OCI-LY7 (cell line): ENCODE measurements at regions not wholly inside any gene's neighbourhood (a gene's known extent, or its start where the extent isn't known, plus 50 kb on each side); places are given as distances from the start of the nearest gene placed in this dataset.

ENCODE experiments used
- BruUV-seq: library from RNA; stranded (reverse); fragments of 400-500 nt; replicated peaks from 2 replicates; lab custom pipeline; 2021; lab: Mats Ljungman, UMichigan
- CTCF ChIA-PET: fragments of 300-600 bp; sonication (Branson Sonifier 250); formaldehyde crosslinking; loops from one replicate; lab custom pipeline; 2022; ENCODE audit warnings: antibody characterized with exemption; ENCODE audit not compliant: unreplicated experiment; lab: Charles Lee
- POLR2A ChIA-PET: fragments of 300-600 bp; sonication (Branson Sonifier 250); formaldehyde crosslinking; loops from one replicate; lab custom pipeline; 2022; ENCODE audit warnings: antibody characterized with exemption; lab: Charles Lee
- DNase-seq: peaks from one replicate; pipeline ENCODE4 v3.0.0-alpha.2; 2015; ENCODE audit warnings: low spot score
- H2AFZ ChIP-seq: fragments of 200-600 bp; sonication (generic), shearing (Covaris generic); 2 replicates; pipeline ENCODE4 v1.6.1; 2014; ENCODE audit warnings: mild to moderate bottlenecking, antibody characterized with exemption, low read length, moderate library complexity
- H3K27ac ChIP-seq: fragments of 200-600 bp; sonication (generic); 2 replicates; pipeline ENCODE4 v1.5.1; 2014; ENCODE audit warnings: mixed run types, low read depth, mild to moderate bottlenecking, moderate library complexity, low read length, inconsistent platforms; ENCODE audit not compliant: poor library complexity, severe bottlenecking
- H3K36me3 ChIP-seq: fragments of 200-600 bp; sonication (generic); 2 replicates; pipeline ENCODE4 v1.6.1; 2014; ENCODE audit warnings: mild to moderate bottlenecking, antibody characterized with exemption, low read length, moderate library complexity, mixed read lengths; ENCODE audit not compliant: insufficient read depth
- H3K4me1 ChIP-seq: fragments of 200-600 bp; sonication (generic); 2 replicates; pipeline ENCODE4 v1.5.1; 2014; ENCODE audit warnings: mild to moderate bottlenecking, low read length; ENCODE audit not compliant: insufficient read depth, poor library complexity, severe bottlenecking
- H3K4me2 ChIP-seq: fragments of 200-600 bp; sonication (generic); 2 replicates; pipeline ENCODE4 v1.6.1; 2014; ENCODE audit warnings: mild to moderate bottlenecking, low read length
- H3K4me3 ChIP-seq: fragments of 200-600 bp; sonication (generic); 2 replicates; pipeline ENCODE4 v1.5.1; 2014; ENCODE audit warnings: mild to moderate bottlenecking, low read depth, low read length; ENCODE audit not compliant: poor library complexity, severe bottlenecking
- H3K79me2 ChIP-seq: fragments of 200-600 bp; sonication (generic); 2 replicates; pipeline ENCODE4 v1.6.1; 2016; ENCODE audit warnings: low read depth, mild to moderate bottlenecking, low read length, moderate library complexity, mixed read lengths; ENCODE audit not compliant: insufficient read depth
- H3K9me2 ChIP-seq: fragments of 200-600 bp; sonication (generic); 2 replicates; pipeline ENCODE4 v1.6.1; 2016; ENCODE audit warnings: mild to moderate bottlenecking, low read length, mixed read lengths; ENCODE audit not compliant: insufficient read depth
- H3K9me3 ChIP-seq: fragments of 200-600 bp; sonication (generic); 2 replicates; pipeline ENCODE4 v1.6.1; 2014; ENCODE audit warnings: mild to moderate bottlenecking, mixed run types, low read length, mixed read lengths
- H4K20me1 ChIP-seq: fragments of 200-600 bp; sonication (generic); 2 replicates; pipeline ENCODE4 v1.6.1; 2014; ENCODE audit warnings: mild to moderate bottlenecking, antibody characterized with exemption, low read length, moderate library complexity, mixed read lengths; ENCODE audit not compliant: insufficient read depth
- EZH2phosphoT487 ChIP-seq: fragments of 200-600 bp; sonication (generic); IDR thresholded peaks from 2 replicates; pipeline ENCODE4 v1.6.1; 2018; ENCODE audit warnings: low read depth, borderline replicate concordance, mild to moderate bottlenecking, mixed run types, antibody characterized with exemption, low read length, moderate library complexity, mixed read lengths
- intact Hi-C: fragments of 100-400 bp; cut with micrococcal nuclease; formaldehyde crosslinking; loops from one replicate; pipeline ENCODE4 v1.10.0; 2022; ENCODE audit not compliant: unreplicated experiment
- TF ChIP-seq, protein P1 (sequence below): fragments of 200-600 bp; sonication (generic); conservative IDR thresholded peaks from 2 replicates; pipeline ENCODE4 v1.5.1; 2014; ENCODE audit warnings: mild to moderate bottlenecking, antibody characterized with exemption, low read length, moderate library complexity, mixed read lengths

DNA sequence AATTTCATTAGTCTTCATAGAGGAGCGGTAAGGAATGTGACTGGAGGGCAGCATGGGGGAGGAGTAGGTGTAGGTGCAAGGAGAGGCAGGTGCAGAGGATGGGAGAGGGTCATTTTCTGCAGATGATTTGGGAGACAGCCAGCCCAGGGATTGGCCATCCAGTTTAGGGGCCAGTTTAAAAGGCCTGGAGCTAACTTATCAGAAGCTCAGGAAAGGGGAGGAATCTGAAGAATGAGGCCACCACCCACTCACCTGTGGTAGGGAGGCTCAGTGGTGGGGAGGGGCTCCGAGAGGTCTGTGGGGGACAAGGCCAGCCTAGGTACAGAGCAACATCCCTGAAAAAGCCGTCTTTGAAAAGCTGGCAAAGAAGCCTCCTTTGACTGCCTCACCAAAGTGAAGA is 110.8 kb upstream of the TMEM45B start:
- H3K27ac ChIP-seq = no peak overlapping the region
- no peaks in the 10 kb centered on the region for H4K20me1 ChIP-seq
- no peaks in the 10 kb centered on the region for H3K79me2 ChIP-seq
- no peak overlapping the region for H2AFZ ChIP-seq
- H3K9me2 ChIP-seq = no peaks in the 10 kb centered on the region
- intact Hi-C loops = no loop called here
- H3K4me2 ChIP-seq = no peak overlapping the region
- no peaks in the 10 kb centered on the region for H3K9me3 ChIP-seq
- no peaks in the 10 kb centered on the region for H3K4me1 ChIP-seq
- DNase-seq = no peak
- TF ChIP-seq, protein P1, sequence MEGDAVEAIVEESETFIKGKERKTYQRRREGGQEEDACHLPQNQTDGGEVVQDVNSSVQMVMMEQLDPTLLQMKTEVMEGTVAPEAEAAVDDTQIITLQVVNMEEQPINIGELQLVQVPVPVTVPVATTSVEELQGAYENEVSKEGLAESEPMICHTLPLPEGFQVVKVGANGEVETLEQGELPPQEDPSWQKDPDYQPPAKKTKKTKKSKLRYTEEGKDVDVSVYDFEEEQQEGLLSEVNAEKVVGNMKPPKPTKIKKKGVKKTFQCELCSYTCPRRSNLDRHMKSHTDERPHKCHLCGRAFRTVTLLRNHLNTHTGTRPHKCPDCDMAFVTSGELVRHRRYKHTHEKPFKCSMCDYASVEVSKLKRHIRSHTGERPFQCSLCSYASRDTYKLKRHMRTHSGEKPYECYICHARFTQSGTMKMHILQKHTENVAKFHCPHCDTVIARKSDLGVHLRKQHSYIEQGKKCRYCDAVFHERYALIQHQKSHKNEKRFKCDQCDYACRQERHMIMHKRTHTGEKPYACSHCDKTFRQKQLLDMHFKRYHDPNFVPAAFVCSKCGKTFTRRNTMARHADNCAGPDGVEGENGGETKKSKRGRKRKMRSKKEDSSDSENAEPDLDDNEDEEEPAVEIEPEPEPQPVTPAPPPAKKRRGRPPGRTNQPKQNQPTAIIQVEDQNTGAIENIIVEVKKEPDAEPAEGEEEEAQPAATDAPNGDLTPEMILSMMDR = no peak
- TF ChIP-seq EZH2phosphoT487 = no peak
- no peak overlapping the region for H3K4me3 ChIP-seq
- BruUV-seq = no TSS peak
- POLR2A ChIA-PET = no interaction called here
- no peaks in the 10 kb centered on the region for H3K36me3 ChIP-seq
- CTCF ChIA-PET = no interaction called here

DNA sequence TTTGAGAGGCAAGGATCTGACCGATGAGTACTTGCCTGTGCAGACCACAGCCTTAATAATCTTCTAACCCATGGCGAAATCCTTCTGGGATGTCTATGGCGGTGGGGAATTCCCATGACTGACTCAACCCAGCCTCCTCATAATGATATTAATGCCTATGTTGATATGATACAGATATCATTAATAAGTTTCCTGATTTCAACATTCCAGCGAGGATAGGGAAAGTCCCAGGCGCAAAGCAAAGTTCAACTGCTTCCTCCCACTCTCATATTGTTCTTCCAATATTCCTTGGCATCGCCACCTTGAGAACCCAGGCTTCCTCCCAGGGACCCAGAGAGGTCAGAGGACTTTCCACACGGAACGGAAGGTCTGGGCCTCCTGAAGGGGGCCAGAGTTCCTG is 110.3 kb upstream of the TMEM45B start:
- BruUV-seq = no TSS peak
- no peaks in the 10 kb centered on the region for H3K9me3 ChIP-seq
- no peak overlapping the region for H2AFZ ChIP-seq
- TF ChIP-seq, protein P1 = no peak
- no peak for TF ChIP-seq EZH2phosphoT487
- H3K4me3 ChIP-seq = no peak overlapping the region
- H3K36me3 ChIP-seq = no peaks in the 10 kb centered on the region
- ChIA-PET POLR2A (no interaction called here), CTCF (no interaction called here)
- intact Hi-C loops = no loop called here
- no peak overlapping the region for H3K27ac ChIP-seq
- H3K79me2 ChIP-seq = no peaks in the 10 kb centered on the region
- H4K20me1 ChIP-seq = no peaks in the 10 kb centered on the region
- no peaks in the 10 kb centered on the region for H3K9me2 ChIP-seq
- no peaks in the 10 kb centered on the region for H3K4me1 ChIP-seq
- no peak overlapping the region for H3K4me2 ChIP-seq
- no peak for DNase-seq

DNA sequence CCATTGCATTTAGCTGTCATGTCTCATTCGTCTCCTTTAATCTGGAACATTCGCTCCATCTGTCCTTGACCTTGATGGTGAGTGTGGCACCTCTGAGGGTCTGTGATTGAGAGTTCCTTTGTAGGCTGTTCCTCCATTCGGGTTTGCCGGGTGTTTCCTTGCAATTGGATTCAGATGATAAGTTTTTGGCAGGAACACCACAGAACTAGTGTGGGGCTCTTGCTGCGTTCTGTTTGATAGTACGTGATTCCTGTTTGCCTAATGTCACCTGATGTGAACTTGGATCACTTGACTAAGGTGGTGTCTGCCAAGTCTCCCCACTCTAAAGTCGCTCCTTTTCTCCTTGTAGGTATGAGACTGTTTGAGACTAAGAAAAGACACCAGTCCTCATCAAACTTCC is 109.7 kb upstream of the TMEM45B start:
- CTCF ChIA-PET = no interaction called here
- no peak for DNase-seq
- H3K4me3 ChIP-seq = no peak overlapping the region
- H3K4me1 ChIP-seq = no peaks in the 10 kb centered on the region
- no TSS peak for BruUV-seq
- POLR2A ChIA-PET = no interaction called here
- no peak overlapping the region for H3K4me2 ChIP-seq
- no peaks in the 10 kb centered on the region for H3K9me2 ChIP-seq
- no peak overlapping the region for H3K27ac ChIP-seq
- H3K36me3 ChIP-seq = no peaks in the 10 kb centered on the region
- intact Hi-C loops = no loop called here
- no peak overlapping the region for H2AFZ ChIP-seq
- no peaks in the 10 kb centered on the region for H3K9me3 ChIP-seq
- no peak for TF ChIP-seq EZH2phosphoT487
- TF ChIP-seq, protein P1 = no peak
- no peaks in the 10 kb centered on the region for H4K20me1 ChIP-seq
- no peaks in the 10 kb centered on the region for H3K79me2 ChIP-seq
